VCaP (cell line): ENCODE measurements at regions not wholly inside any gene's neighbourhood (a gene's known extent, or its start where the extent isn't known, plus 50 kb on each side); places are given as distances from the start of the nearest gene placed in this dataset.

ENCODE experiments used
- H3K27ac ChIP-seq: fragments of 450-650 bp; 2 replicates; pipeline ENCODE4 v1.5.1; 2017
- CTCF ChIP-seq: fragments of 450-650 bp; conservative IDR thresholded peaks from 2 replicates; pipeline ENCODE4 v1.5.1; 2017; ENCODE audit warnings: mild to moderate bottlenecking, moderate library complexity

GRCh38 chr21:27466140-27466539 lies 499.3 kb upstream of the ADAMTS5 start:
- no peak for TF ChIP-seq CTCF
- H3K27ac ChIP-seq, result no peak overlapping the region

GRCh38 chr21:27464648-27465047 lies 497.8 kb upstream of the ADAMTS5 start:
- no peak for TF ChIP-seq CTCF
- H3K27ac ChIP-seq, result no peak overlapping the region

- TF ChIP-seq CTCF, result no peak
- H3K27ac ChIP-seq, result no peak overlapping the region
These were observed 495.8 kb upstream of the ADAMTS5 start for GRCh38 chr21:27462726-27463125.

GRCh38 chr21:27454234-27454633 lies 487.3 kb upstream of the ADAMTS5 start:
- H3K27ac ChIP-seq, result no peak overlapping the region
- no peak for TF ChIP-seq CTCF

- TF ChIP-seq CTCF, result no peak
- no peak overlapping the region for H3K27ac ChIP-seq
These were observed 484.2 kb upstream of the ADAMTS5 start for GRCh38 chr21:27451116-27451515.

- TF ChIP-seq CTCF, result no peak
These were observed 483.3 kb upstream of the ADAMTS5 start for GRCh38 chr21:27450216-27450615.

GRCh38 chr21:27448960-27449359 lies 482.1 kb upstream of the ADAMTS5 start:
- no peak overlapping the region for H3K27ac ChIP-seq
- TF ChIP-seq CTCF, result no peak

More at GRCh38 chr21:27450216-27450615, 483.3 kb upstream of the ADAMTS5 start:
- H3K27ac ChIP-seq, result no peak overlapping the region

- TF ChIP-seq CTCF, result no peak
- no peak overlapping the region for H3K27ac ChIP-seq
These were observed 481.0 kb upstream of the ADAMTS5 start for GRCh38 chr21:27447843-27448242.
